ENCODE measurements at regions not wholly inside any gene's neighbourhood (a gene's known extent, or its start where the extent isn't known, plus 50 kb on each side); places are given as distances from the start of the nearest gene placed in this dataset.
"Not testable (repeated sequence)": the region's sequence is repeated elsewhere in the genome, so short reads cannot be mapped to it uniquely, and the experiment has no call there.

GRCh38 chr20:12229891-12230290, 312.2 kb downstream of the BTBD3 start:
- H3K36me3 Mint-ChIP-seq, result no peaks in the 10 kb centered on the region
- intact Hi-C loops (cut with micrococcal nuclease), result no loop called here

DNA sequence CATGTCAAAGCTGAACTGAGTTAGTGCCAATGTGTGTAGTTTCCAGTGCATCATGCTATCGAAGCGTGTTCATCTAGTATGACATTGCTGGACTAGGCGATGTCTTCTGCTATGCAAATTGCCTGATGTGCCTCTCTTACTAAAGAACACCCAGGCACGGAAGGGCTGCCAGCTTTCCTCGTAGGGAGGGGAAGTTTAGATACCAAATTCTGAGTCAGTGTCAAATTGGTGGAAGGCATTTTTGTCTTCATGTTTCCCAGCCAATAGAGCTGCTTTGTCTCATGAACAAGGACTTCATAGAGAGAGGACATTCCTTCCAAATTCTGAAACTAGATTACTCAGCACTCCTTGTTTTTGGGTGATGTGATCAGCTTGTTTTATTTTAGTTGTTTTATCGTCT, 320.1 kb downstream of the BTBD3 start:
- CTCF ChIA-PET (ENCODE audit: partially characterized antibody), result no interaction called here
- no peak overlapping the region for H3K27ac Mint-ChIP-seq

More at GRCh38 chr20:12229891-12230290, 312.2 kb downstream of the BTBD3 start:
- peaks cover 0 to 16% (median 7%) of the 10 kb centered on the region in 8 donors for H3K9me3 Mint-ChIP-seq
- Histone ChIP-seq H3K27me3 (ENCODE audit: insufficient read depth, low read length) (no peaks in the 10 kb centered on the region), H3K4me3 (ENCODE audit: low read length in 2 of 2) (no peak overlapping the region), H3K27ac (ENCODE audit: low read depth, low read length) (no peak overlapping the region), H3K4me1 (ENCODE audit: insufficient read depth, low read length) (no peaks in the 10 kb centered on the region), H3K9me3 (ENCODE audit: control insufficient read depth in 1 of 2, low read length in 2 of 2) (no peaks in the 10 kb centered on the region), H3K36me3 (ENCODE audit: insufficient read depth, low read length) (no peaks in the 10 kb centered on the region)
- no peak overlapping the region for H3K27ac Mint-ChIP-seq
- H3K27me3 Mint-ChIP-seq, result no peaks in the 10 kb centered on the region
- CTCF ChIA-PET (ENCODE audit: partially characterized antibody), result no interaction called here
- H3K4me3 Mint-ChIP-seq, result no peak overlapping the region
- DNase-seq, result no peak
- no peaks in the 10 kb centered on the region for H3K4me1 Mint-ChIP-seq
- POLR2A ChIA-PET (ENCODE audit: partially characterized antibody), result no interaction called here

GRCh38 chr20:12241065-12241464, 323.4 kb downstream of the BTBD3 start:
- H3K27me3 Mint-ChIP-seq, result peaks cover 0 to 1% of the 10 kb centered on the region in 2 donors
- Histone ChIP-seq H3K36me3 (ENCODE audit: insufficient read depth, low read length) (no peaks in the 10 kb centered on the region), H3K4me1 (ENCODE audit: insufficient read depth, low read length) (no peaks in the 10 kb centered on the region), H3K27ac (ENCODE audit: low read depth, low read length) (no peak overlapping the region), H3K27me3 (ENCODE audit: insufficient read depth, low read length) (no peaks in the 10 kb centered on the region), H3K9me3 (ENCODE audit: control insufficient read depth in 1 of 2, low read length in 2 of 2) (no peaks in the 10 kb centered on the region), H3K4me3 (ENCODE audit: low read length in 2 of 2) (no peak overlapping the region)
- H3K4me1 Mint-ChIP-seq, result no peaks in the 10 kb centered on the region
- H3K36me3 Mint-ChIP-seq, result peaks cover 0 to 2% of the 10 kb centered on the region in 2 donors
- DNase-seq, result no peak
- intact Hi-C loops (cut with micrococcal nuclease), result no loop called here
- peaks cover 2 to 26% (median 17%) of the 10 kb centered on the region in 8 donors for H3K9me3 Mint-ChIP-seq
- H3K27ac Mint-ChIP-seq, result no peak overlapping the region
- ChIA-PET CTCF (ENCODE audit: partially characterized antibody) (no interaction called here), POLR2A (ENCODE audit: partially characterized antibody) (no interaction called here)
- H3K4me3 Mint-ChIP-seq, result no peak overlapping the region

More for the DNA sequence above, 320.1 kb downstream of the BTBD3 start:
- H3K4me3 ChIP-seq (ENCODE audit: low read length in 2 of 2), result no peak overlapping the region
- H3K4me1 ChIP-seq (ENCODE audit: insufficient read depth, low read length), result no peaks in the 10 kb centered on the region
- intact Hi-C loops (cut with micrococcal nuclease), result no loop called here
- H3K36me3 Mint-ChIP-seq, result peaks cover 0 to 2% of the 10 kb centered on the region in 2 donors
- no peak overlapping the region for H3K4me3 Mint-ChIP-seq
- POLR2A ChIA-PET (ENCODE audit: partially characterized antibody), result no interaction called here
- H3K27ac ChIP-seq (ENCODE audit: low read depth, low read length), result no peak overlapping the region
- H3K4me1 Mint-ChIP-seq, result no peaks in the 10 kb centered on the region
- H3K27me3 ChIP-seq (ENCODE audit: insufficient read depth, low read length), result no peaks in the 10 kb centered on the region
- no peaks in the 10 kb centered on the region for H3K36me3 ChIP-seq (ENCODE audit: insufficient read depth, low read length)
- H3K9me3 ChIP-seq (ENCODE audit: control insufficient read depth in 1 of 2, low read length in 2 of 2), result no peaks in the 10 kb centered on the region
- no peak for DNase-seq
- peaks cover 2 to 21% (median 9%) of the 10 kb centered on the region in 8 donors for H3K9me3 Mint-ChIP-seq
- H3K27me3 Mint-ChIP-seq, result no peaks in the 10 kb centered on the region

GRCh38 chr20:12243327-12243726, 325.6 kb downstream of the BTBD3 start:
- POLR2A ChIA-PET (ENCODE audit: partially characterized antibody), result no interaction called here
- no peak for DNase-seq

DNA sequence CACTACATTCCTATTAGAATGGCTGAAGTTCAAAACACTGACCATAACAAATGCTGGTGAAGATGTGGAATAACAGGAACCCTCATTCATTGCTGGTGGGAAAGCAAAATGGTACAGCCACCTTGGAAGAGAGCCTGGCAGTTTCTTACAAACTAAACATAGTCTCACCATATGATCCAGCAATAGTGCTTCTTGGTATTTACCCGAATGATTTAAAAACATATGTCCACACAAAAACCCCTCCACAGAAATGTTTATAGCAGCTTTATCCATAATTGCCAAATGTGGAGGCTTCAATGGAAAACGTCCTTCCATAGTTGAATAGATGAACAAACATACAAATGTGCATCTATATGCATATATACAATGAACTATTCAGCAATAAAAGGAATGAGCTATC, 330.8 kb downstream of the BTBD3 start:
- peaks cover 9 to 41% (median 23%) of the 10 kb centered on the region in 8 donors for H3K9me3 Mint-ChIP-seq
- no peaks in the 10 kb centered on the region for H3K27me3 ChIP-seq (ENCODE audit: insufficient read depth, low read length)
- intact Hi-C loops (cut with micrococcal nuclease), result no loop called here
- H3K27ac ChIP-seq (ENCODE audit: low read depth, low read length), result no peak overlapping the region
- no peak for DNase-seq
- ChIA-PET POLR2A (ENCODE audit: partially characterized antibody) (no interaction called here), CTCF (ENCODE audit: partially characterized antibody) (no interaction called here)
- H3K9me3 ChIP-seq (ENCODE audit: control insufficient read depth in 1 of 2, low read length in 2 of 2), result no peaks in the 10 kb centered on the region
- no peaks in the 10 kb centered on the region for H3K36me3 ChIP-seq (ENCODE audit: insufficient read depth, low read length)
- H3K27me3 Mint-ChIP-seq, result peaks cover 0 to 1% of the 10 kb centered on the region in 2 donors
- H3K4me1 ChIP-seq (ENCODE audit: insufficient read depth, low read length), result no peaks in the 10 kb centered on the region
- no peaks in the 10 kb centered on the region for H3K4me1 Mint-ChIP-seq
- H3K4me3 Mint-ChIP-seq, result no peak overlapping the region
- H3K4me3 ChIP-seq (ENCODE audit: low read length in 2 of 2), result no peak overlapping the region
- no peaks in the 10 kb centered on the region for H3K36me3 Mint-ChIP-seq
- H3K27ac Mint-ChIP-seq, result peak overlapping the region in 1 of 7 donors; percentile 5

More at GRCh38 chr20:12243327-12243726, 325.6 kb downstream of the BTBD3 start:
- peaks cover 0 to 2% of the 10 kb centered on the region in 2 donors for H3K36me3 Mint-ChIP-seq
- intact Hi-C loops (cut with micrococcal nuclease), result no loop called here
- no peak overlapping the region for H3K4me3 Mint-ChIP-seq
- no peaks in the 10 kb centered on the region for H3K4me1 Mint-ChIP-seq
- Histone ChIP-seq H3K4me1 (ENCODE audit: insufficient read depth, low read length) (no peaks in the 10 kb centered on the region), H3K27ac (ENCODE audit: low read depth, low read length) (no peak overlapping the region), H3K4me3 (ENCODE audit: low read length in 2 of 2) (no peak overlapping the region), H3K27me3 (ENCODE audit: insufficient read depth, low read length) (no peaks in the 10 kb centered on the region), H3K9me3 (ENCODE audit: control insufficient read depth in 1 of 2, low read length in 2 of 2) (no peaks in the 10 kb centered on the region), H3K36me3 (ENCODE audit: insufficient read depth, low read length) (no peaks in the 10 kb centered on the region)
- H3K27me3 Mint-ChIP-seq, result peaks cover 0 to 1% of the 10 kb centered on the region in 2 donors
- peaks cover 1 to 26% (median 17%) of the 10 kb centered on the region in 8 donors for H3K9me3 Mint-ChIP-seq
- no peak overlapping the region for H3K27ac Mint-ChIP-seq
- CTCF ChIA-PET (ENCODE audit: partially characterized antibody), result no interaction called here

DNA sequence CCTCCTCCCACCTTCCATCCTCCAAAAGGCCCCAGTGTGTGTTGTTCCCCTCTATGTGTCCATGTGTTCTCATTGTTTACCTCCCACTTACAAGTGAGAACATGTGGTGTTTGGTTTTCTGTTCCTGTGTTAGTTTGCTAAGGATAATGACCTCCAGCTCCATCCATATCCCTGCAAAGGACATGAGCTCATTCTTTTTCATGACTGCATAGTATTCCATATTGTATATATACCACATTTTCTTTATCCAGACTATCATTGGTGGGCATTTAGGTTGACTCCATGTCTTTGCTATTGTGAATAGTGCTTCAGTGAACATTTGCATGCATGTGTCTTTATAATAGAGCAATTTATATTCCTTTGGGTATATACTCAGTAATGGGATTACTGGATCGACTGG, 333.0 kb downstream of the BTBD3 start:
- H3K27me3 ChIP-seq (ENCODE audit: insufficient read depth, low read length); H3K4me3 Mint-ChIP-seq; H3K27ac Mint-ChIP-seq; POLR2A ChIA-PET (ENCODE audit: partially characterized antibody); H3K27ac ChIP-seq (ENCODE audit: low read depth, low read length); DNase-seq; H3K4me1 ChIP-seq (ENCODE audit: insufficient read depth, low read length); H3K27me3 Mint-ChIP-seq; H3K36me3 ChIP-seq (ENCODE audit: insufficient read depth, low read length); H3K4me3 ChIP-seq (ENCODE audit: low read length in 2 of 2); H3K4me1 Mint-ChIP-seq; H3K36me3 Mint-ChIP-seq; CTCF ChIA-PET (ENCODE audit: partially characterized antibody); intact Hi-C loops (cut with micrococcal nuclease); H3K9me3 ChIP-seq (ENCODE audit: control insufficient read depth in 1 of 2, low read length in 2 of 2): not testable (repeated sequence)
- peaks cover 6 to 41% (median 16%) of the 10 kb centered on the region in 8 donors for H3K9me3 Mint-ChIP-seq

DNA sequence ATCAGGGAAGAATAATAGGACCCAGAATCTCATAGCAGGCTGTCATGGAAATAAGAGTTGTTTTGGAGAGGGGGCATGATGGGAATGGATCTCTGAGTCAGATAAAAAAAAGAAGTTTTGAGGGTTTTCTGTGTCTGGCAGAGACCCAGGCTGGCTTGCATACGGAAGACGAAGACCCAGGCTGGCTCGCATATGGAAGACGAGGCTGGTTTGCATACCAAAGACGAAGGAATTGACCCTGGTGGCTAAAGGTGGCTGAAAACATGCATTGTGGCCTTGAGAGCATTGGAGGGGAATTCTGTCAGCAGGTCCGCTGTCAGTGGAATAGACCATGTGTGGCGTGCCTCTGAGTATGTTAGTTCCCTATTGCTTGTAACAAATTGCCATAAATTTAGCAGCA, 335.1 kb downstream of the BTBD3 start:
- H3K36me3 Mint-ChIP-seq, result no peaks in the 10 kb centered on the region
- no peaks in the 10 kb centered on the region for H3K27me3 Mint-ChIP-seq
- no peak overlapping the region for H3K27ac Mint-ChIP-seq
- no peak overlapping the region for H3K27ac ChIP-seq (ENCODE audit: low read depth, low read length)
- DNase-seq, result no peak
- POLR2A ChIA-PET (ENCODE audit: partially characterized antibody), result no interaction called here
- no peak overlapping the region for H3K4me3 ChIP-seq (ENCODE audit: low read length in 2 of 2)
- H3K9me3 Mint-ChIP-seq, result peaks cover 0 to 31% (median 12%) of the 10 kb centered on the region in 8 donors
- H3K36me3 ChIP-seq (ENCODE audit: insufficient read depth, low read length), result no peaks in the 10 kb centered on the region
- no peaks in the 10 kb centered on the region for H3K4me1 ChIP-seq (ENCODE audit: insufficient read depth, low read length)
- intact Hi-C loops (cut with micrococcal nuclease), result no loop called here
- H3K4me3 Mint-ChIP-seq, result no peak overlapping the region
- no peaks in the 10 kb centered on the region for H3K27me3 ChIP-seq (ENCODE audit: insufficient read depth, low read length)
- CTCF ChIA-PET (ENCODE audit: partially characterized antibody), result no interaction called here
- no peaks in the 10 kb centered on the region for H3K4me1 Mint-ChIP-seq
- H3K9me3 ChIP-seq (ENCODE audit: control insufficient read depth in 1 of 2, low read length in 2 of 2), result peaks cover 0 to 3% of the 10 kb centered on the region in 2 donors

GRCh38 chr20:12255461-12255970, 337.8 kb downstream of the BTBD3 start:
- no peaks in the 10 kb centered on the region for H3K4me1 Mint-ChIP-seq
- H3K27ac Mint-ChIP-seq, result no peak overlapping the region
- Histone ChIP-seq H3K27me3 (ENCODE audit: insufficient read depth, low read length) (no peaks in the 10 kb centered on the region), H3K36me3 (ENCODE audit: insufficient read depth, low read length) (no peaks in the 10 kb centered on the region), H3K27ac (ENCODE audit: low read depth, low read length) (no peak overlapping the region), H3K4me3 (ENCODE audit: low read length in 2 of 2) (no peak overlapping the region), H3K9me3 (ENCODE audit: control insufficient read depth in 1 of 2, low read length in 2 of 2) (peaks cover 0 to 3% of the 10 kb centered on the region in 2 donors), H3K4me1 (ENCODE audit: insufficient read depth, low read length) (no peaks in the 10 kb centered on the region)
- peaks cover 3 to 30% (median 10%) of the 10 kb centered on the region in 8 donors for H3K9me3 Mint-ChIP-seq
- no peak overlapping the region for H3K4me3 Mint-ChIP-seq
- H3K36me3 Mint-ChIP-seq, result no peaks in the 10 kb centered on the region
- ChIA-PET POLR2A (ENCODE audit: partially characterized antibody) (no interaction called here), CTCF (ENCODE audit: partially characterized antibody) (no interaction called here)
- no peak for DNase-seq
- no peaks in the 10 kb centered on the region for H3K27me3 Mint-ChIP-seq
- intact Hi-C loops (cut with micrococcal nuclease), result no loop called here

Data from CD4-positive, alpha-beta memory T cell (primary cell).